Omental fat pad (tissue), 3 donors: ENCODE measurements at regions not wholly inside any gene's neighbourhood (a gene's known extent, or its start where the extent isn't known, plus 50 kb on each side); places are given as distances from the start of the nearest gene placed in this dataset. TPM values are rescaled to one million over a fixed set of nuclear protein-coding genes. Genes with fewer than 3 reads are reported as not detected.

ENCODE experiments used
- ATAC-seq: fragments of 150-250 bp; one replicate; pipeline ENCODE4 v1.9.1; 2016; ENCODE audit warnings: mild to moderate bottlenecking, moderate library complexity; ENCODE audit not compliant: low FRiP score
- DNase-seq: peaks from one replicate; pipeline ENCODE4 v3.0.0-alpha.2; 2019; ENCODE audit warnings: low spot score
- small RNA-seq: library from RNA; depleted of rRNA; stranded (forward); fragments of <200 nt; gene quantifications from one replicate; pipeline ENCODE3, GENCODE V24; 2016
- TF ChIP-seq, protein P1 (sequence below), 3 donors: fragments of 450-650 bp; IDR thresholded peaks; one replicate each; pipeline ENCODE4 v1.5.1; 2016 to 2017; ENCODE audit warnings: antibody characterized with exemption in 3 of 3, mild to moderate bottlenecking in 3 of 3, moderate library complexity in 2 of 3

DNA sequence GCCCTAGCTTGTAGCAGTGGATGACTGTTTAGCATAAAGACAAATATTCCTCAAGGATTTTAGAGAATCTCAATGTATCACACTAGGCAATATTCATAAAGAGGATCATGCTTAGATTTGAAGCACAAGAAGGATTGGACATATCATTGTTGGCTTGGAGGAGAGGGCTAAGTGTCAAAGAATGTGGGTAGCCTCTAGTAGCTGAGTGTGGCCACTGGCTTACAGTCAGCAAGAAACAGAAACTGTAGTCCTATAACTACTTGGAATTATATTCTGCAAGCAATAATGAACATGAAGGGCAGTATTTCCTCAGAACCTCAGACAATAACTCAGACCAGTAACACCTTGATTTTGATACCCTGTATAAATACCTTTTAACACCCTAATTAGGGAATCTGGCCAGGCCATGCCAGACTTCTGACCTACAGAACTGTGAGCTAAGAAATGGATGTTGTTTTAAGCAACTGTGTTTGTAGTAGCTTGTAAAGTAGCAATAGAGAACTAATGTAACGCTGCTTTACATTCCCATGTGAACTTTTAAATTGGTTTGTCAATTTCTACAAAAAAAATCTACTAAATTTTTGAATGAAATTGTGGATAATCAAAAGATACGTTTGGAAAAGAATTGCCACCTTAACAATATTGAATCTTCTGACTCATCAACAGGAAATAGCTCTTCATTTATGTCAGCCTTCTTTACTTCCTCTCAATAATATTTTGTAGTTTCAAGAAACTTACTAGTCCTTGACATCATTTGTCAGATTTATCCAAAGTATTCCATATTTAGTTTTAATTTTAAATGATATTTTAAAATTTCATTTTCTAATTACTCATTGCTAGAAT is 65.2 kb upstream of the RSPO3 start:
- ATAC-seq: no peak
- TF ChIP-seq, protein P1, sequence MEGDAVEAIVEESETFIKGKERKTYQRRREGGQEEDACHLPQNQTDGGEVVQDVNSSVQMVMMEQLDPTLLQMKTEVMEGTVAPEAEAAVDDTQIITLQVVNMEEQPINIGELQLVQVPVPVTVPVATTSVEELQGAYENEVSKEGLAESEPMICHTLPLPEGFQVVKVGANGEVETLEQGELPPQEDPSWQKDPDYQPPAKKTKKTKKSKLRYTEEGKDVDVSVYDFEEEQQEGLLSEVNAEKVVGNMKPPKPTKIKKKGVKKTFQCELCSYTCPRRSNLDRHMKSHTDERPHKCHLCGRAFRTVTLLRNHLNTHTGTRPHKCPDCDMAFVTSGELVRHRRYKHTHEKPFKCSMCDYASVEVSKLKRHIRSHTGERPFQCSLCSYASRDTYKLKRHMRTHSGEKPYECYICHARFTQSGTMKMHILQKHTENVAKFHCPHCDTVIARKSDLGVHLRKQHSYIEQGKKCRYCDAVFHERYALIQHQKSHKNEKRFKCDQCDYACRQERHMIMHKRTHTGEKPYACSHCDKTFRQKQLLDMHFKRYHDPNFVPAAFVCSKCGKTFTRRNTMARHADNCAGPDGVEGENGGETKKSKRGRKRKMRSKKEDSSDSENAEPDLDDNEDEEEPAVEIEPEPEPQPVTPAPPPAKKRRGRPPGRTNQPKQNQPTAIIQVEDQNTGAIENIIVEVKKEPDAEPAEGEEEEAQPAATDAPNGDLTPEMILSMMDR (IDR thresholded peaks at IDR 0.05): no peak
- DNase-seq: no peak

DNA sequence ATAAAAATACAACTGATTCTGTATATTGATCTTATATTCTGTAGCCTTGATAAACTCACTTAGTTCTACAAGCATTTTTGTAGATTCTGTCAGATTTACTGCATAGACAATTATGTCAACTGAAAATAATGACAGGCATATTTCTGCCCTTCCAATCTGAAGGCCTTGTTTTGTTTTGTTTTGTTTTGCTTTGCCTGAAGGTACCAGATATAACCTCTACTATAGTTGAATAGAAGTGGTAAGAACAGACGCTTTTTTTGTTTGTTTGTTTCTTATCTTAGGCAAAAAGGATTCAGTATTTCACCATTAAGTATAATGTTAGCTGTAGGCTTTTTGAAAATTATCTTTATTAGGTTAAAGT is 64.6 kb upstream of the RSPO3 start:
- DNase-seq (no peak), ATAC-seq (no peak)
- TF ChIP-seq, protein P1 (IDR thresholded peaks at IDR 0.05): no peak

DNA sequence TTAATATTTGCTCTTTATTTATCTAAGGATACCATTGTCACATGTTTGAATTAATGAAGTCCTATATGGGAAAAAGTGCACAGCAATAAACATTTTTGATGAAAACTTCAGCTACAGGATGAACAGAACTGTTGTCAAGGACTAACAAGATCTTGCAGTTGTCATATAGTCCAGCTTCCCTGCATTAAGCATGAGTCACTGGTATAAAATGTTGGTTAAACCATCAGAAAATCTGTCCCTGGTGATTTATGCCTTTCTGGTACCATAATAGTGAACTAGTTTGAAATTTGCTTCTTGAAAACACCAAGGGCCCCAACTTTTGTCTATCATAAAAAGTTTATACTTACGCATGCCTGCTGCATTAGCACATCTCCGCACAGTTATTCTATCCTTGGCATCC is 60.4 kb upstream of the RSPO3 start:
- ATAC-seq (no peak), DNase-seq (no peak)
- TF ChIP-seq, protein P1 (IDR thresholded peaks at IDR 0.05): no peak

DNA sequence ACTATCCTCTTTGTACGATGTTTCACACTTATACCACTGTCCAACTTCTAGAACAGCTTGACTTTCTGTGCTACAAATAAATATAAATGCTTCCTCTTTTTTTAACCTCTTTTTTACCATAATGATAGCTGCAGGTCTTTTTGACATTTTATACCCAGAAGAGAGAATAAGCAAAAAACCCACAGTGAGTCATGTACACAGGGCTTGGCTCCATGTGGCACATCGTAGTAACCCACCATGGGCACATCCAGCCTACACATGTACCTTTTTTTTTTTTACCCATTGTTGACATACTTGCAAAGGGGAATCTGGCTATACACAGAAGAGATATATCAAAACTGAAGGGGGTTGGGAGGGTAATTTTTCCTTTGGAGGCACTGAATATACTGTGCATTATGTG is 59.5 kb upstream of the RSPO3 start:
- TF ChIP-seq, protein P1 (IDR thresholded peaks at IDR 0.05): no peak
- ATAC-seq (no peak), DNase-seq (no peak)

Small RNA genes in the stretch of these regions (small RNA-seq; reads per million reads assigned to genes)
- not detected for gene MIR588
- not detected for gene RNU6-200P
